NOMO-1 treated with dmso at 0.1 percent for 144 hours (cell line): ENCODE measurements at regions not wholly inside any gene's neighbourhood (a gene's known extent, or its start where the extent isn't known, plus 50 kb on each side); places are given as distances from the start of the nearest gene placed in this dataset.

ENCODE experiments used
- DNase-seq: peaks from one replicate; lab custom pipeline; 2025; ENCODE audit not compliant: unreplicated experiment; lab: John Stamatoyannopoulos, UW

GRCh38 chr9:13607481-13608441 lies 328.3 kb upstream of the MPDZ start:
- DNase-seq: no peak

GRCh38 chr9:13606586-13606985 lies 327.1 kb upstream of the MPDZ start:
- no peak for DNase-seq

GRCh38 chr9:13603921-13604320 lies 324.4 kb upstream of the MPDZ start:
- no peak for DNase-seq

- no peak for DNase-seq
Observed at GRCh38 chr9:13598738-13599137, 319.2 kb upstream of the MPDZ start.

- DNase-seq: no peak
Observed at GRCh38 chr9:13597427-13597826, 317.9 kb upstream of the MPDZ start.

GRCh38 chr9:13597004-13597403 lies 317.5 kb upstream of the MPDZ start:
- DNase-seq: no peak

GRCh38 chr9:13596383-13596970 lies 317.0 kb upstream of the MPDZ start:
- DNase-seq: no peak

- no peak for DNase-seq
Observed at GRCh38 chr9:13590996-13591395, 311.5 kb upstream of the MPDZ start.

GRCh38 chr9:13589034-13589737 lies 309.7 kb upstream of the MPDZ start:
- DNase-seq: no peak

GRCh38 chr9:13588151-13589033 lies 308.9 kb upstream of the MPDZ start:
- no peak for DNase-seq

- DNase-seq: no peak
Observed at GRCh38 chr9:13587571-13587970, 308.1 kb upstream of the MPDZ start.

GRCh38 chr9:13586587-13587374 lies 307.3 kb upstream of the MPDZ start:
- no peak for DNase-seq

GRCh38 chr9:13580760-13581159 lies 301.3 kb upstream of the MPDZ start:
- no peak for DNase-seq

- DNase-seq: no peak
Observed at GRCh38 chr9:13580131-13580530, 300.6 kb upstream of the MPDZ start.

- DNase-seq: no peak
Observed at GRCh38 chr9:13576101-13576500, 296.6 kb upstream of the MPDZ start.

GRCh38 chr9:13575558-13575957 lies 296.1 kb upstream of the MPDZ start:
- no peak for DNase-seq

- DNase-seq: no peak
Observed at GRCh38 chr9:13570068-13570974, 290.8 kb upstream of the MPDZ start.

- DNase-seq: no peak
Observed at GRCh38 chr9:13569602-13570067, 290.1 kb upstream of the MPDZ start.
